ENCODE measurements at regions not wholly inside any gene's neighbourhood (a gene's known extent, or its start where the extent isn't known, plus 50 kb on each side); places are given as distances from the start of the nearest gene placed in this dataset.
"Not testable (repeated sequence)": the region's sequence is repeated elsewhere in the genome, so short reads cannot be mapped to it uniquely, and the experiment has no call there.

- H3K4me3 ChIP-seq, result no peak overlapping the region
- H3K27ac ChIP-seq, result no peak overlapping the region
- TF ChIP-seq, protein P1, sequence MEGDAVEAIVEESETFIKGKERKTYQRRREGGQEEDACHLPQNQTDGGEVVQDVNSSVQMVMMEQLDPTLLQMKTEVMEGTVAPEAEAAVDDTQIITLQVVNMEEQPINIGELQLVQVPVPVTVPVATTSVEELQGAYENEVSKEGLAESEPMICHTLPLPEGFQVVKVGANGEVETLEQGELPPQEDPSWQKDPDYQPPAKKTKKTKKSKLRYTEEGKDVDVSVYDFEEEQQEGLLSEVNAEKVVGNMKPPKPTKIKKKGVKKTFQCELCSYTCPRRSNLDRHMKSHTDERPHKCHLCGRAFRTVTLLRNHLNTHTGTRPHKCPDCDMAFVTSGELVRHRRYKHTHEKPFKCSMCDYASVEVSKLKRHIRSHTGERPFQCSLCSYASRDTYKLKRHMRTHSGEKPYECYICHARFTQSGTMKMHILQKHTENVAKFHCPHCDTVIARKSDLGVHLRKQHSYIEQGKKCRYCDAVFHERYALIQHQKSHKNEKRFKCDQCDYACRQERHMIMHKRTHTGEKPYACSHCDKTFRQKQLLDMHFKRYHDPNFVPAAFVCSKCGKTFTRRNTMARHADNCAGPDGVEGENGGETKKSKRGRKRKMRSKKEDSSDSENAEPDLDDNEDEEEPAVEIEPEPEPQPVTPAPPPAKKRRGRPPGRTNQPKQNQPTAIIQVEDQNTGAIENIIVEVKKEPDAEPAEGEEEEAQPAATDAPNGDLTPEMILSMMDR (IDR thresholded peaks at IDR 0.05), result no peak
- no peak for DNase-seq (ENCODE audit: low spot score)
These were observed 265.0 kb upstream of the AZI2 start for GRCh38 chr3:28613511-28614106.

DNA sequence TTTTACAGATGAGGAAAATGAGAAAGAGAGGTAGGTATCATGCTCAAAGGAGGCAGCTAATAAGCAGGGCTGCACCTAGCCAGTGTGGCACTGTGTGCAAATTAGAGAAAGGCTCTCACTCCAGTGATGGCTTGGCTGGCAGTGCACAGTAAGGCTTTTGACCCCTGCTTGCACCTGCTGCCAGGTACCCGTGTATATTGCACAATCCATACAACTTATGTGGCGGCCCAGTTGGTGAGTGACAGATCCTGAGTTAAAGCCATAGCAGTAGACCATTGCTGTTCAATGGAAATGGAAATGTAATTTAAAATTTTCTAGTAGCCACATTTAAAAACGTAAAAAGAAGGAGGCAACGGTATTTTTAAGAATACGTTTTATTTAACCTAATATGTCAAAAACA is 266.4 kb upstream of the AZI2 start:
- H3K27ac ChIP-seq, result no peak overlapping the region
- H3K4me3 ChIP-seq, result no peak overlapping the region
- DNase-seq (ENCODE audit: low spot score), result no peak
- TF ChIP-seq, protein P1 (IDR thresholded peaks at IDR 0.05), result no peak

DNA sequence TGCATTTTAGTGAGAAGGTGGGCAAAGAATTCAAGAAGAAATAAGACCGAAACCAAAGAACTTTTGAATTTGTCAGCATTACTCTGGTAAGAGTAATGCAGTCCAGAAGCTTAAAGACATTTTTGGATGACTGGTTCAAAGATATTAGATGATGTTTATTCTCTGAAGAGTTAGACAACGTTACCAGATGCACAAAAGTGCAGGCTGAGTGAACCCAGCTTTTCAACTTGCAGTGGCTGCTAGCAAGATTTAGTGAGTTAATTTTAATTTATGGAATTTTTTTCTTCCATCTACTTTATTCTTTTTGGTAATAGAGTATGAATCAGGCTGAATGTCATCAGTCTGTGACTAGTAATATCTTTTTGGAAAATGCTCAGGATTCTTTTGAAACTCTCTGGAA is 267.3 kb upstream of the AZI2 start:
- no peak for DNase-seq (ENCODE audit: low spot score)
- H3K27ac ChIP-seq, result no peak overlapping the region
- TF ChIP-seq, protein P1 (IDR thresholded peaks at IDR 0.05), result no peak
- H3K4me3 ChIP-seq, result no peak overlapping the region

DNA sequence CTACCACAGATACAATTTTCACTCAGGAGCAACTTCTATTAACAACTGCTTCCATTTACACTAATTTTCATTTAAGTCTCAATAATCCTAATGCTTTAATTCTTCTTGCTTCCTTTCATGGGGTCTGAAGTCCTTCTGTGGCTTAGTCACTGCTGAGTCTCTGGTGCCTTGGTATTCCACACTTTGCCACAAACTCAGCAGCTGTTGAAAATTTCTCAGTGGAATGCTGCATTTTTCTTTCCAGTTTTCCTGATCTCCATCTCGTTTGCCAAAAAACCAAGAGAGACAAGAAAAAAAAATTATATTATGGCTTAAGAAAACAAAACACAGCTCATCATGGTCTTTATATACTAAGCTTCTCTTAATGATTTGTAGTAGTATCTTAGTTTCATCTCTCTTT is 269.2 kb upstream of the AZI2 start:
- TF ChIP-seq, protein P1 (IDR thresholded peaks at IDR 0.05), result no peak
- no peak overlapping the region for H3K4me3 ChIP-seq
- H3K27ac ChIP-seq, result no peak overlapping the region
- DNase-seq (ENCODE audit: low spot score), result no peak

DNA sequence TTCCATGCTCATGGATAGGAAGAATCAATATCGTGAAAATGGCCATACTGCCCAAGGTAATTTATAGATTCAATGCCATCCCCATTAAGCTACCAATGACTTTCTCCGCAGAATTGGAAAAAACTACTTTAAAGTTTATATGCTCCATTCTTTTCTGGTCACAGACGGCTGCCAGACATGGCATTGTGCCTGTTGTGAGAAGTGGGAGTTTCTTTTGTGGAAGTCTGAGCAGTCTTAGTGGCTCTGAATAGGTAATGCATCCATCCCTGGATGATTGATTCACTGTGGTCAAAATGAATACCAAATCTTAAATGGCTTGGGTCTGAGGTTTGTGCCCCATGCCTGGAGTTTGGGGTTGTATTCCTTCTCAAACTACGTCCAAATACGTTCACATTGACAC is 274.5 kb upstream of the AZI2 start:
- Histone ChIP-seq H3K27ac (no peak overlapping the region), H3K4me3 (no peak overlapping the region)
- DNase-seq (ENCODE audit: low spot score), result no peak
- TF ChIP-seq, protein P1 (IDR thresholded peaks at IDR 0.05), result no peak

GRCh38 chr3:28624084-28624483 is 275.5 kb upstream of the AZI2 start:
- TF ChIP-seq, protein P1 (IDR thresholded peaks at IDR 0.05), result no peak
- DNase-seq (ENCODE audit: low spot score), result no peak
- H3K4me3 ChIP-seq, result no peak overlapping the region
- no peak overlapping the region for H3K27ac ChIP-seq

DNA sequence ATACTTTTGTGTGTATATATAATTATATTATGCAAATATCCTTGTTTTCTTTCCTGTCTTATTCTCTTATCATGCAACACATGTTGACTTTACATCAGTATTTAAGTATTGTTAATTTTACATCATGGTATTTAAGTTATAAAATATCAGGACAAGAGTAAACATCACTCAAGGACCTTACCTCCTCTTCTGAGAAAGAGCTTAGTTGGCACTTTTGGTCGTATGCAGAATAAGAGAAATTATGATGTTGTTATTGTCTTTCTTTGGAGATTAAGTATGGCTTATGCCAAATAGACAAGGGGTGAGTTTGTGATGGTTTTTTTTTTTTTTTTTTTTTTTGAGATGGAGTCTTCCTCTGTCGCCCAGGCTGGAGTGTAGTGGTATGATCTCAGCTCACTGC is 279.2 kb upstream of the AZI2 start:
- DNase-seq (ENCODE audit: low spot score); H3K4me3 ChIP-seq; H3K27ac ChIP-seq: not testable (repeated sequence)

DNA sequence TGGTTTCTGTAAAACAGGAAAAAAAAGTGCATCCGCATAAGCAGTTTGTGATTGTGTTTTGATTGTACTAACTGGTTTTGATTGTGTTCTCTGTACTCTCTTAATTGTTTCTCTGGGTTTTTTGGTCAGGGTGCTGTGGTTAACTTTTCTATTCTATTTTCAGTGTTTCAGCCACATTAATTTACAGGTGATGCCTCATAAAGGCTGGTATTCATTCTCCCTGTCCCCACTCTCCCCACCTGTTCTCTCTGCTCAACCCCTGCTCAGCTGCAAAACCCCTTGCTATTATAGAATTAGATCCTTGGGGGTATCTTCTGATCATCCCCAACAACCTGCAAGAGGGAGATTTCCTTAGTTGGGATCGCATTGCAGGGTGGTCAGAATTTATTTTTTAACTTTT is 285.4 kb upstream of the AZI2 start:
- TF ChIP-seq, protein P1 (IDR thresholded peaks at IDR 0.05), result no peak
- Histone ChIP-seq H3K4me3 (no peak overlapping the region), H3K27ac (no peak overlapping the region)
- DNase-seq (ENCODE audit: low spot score), result no peak

Data from coronary artery (tissue), 2 donors.